ENCODE measurements at regions not wholly inside any gene's neighbourhood (a gene's known extent, or its start where the extent isn't known, plus 50 kb on each side); places are given as distances from the start of the nearest gene placed in this dataset.
A peak's percentile ranks its signal among the peaks of the same experiment; 100 is the strongest.

DNA sequence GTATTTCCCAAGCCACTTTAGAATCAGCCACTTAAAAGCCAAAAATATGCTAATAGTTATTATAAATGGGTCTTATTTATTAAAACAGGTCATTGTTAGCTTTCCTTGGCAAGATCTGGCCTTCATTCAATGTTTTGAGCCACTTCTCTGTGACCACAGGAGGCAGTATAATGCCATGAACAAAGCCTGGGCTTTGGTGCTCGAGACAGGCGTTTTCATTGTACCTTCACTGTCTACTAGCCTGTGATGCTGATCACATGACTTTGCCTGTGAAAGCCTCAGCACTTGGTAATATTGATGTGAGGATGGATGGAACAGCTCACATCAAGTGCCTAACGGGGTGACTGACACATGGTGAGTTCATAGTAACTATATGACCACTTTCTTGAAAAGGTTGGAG, 217.0 kb downstream of the RWDD3 start:
- TF ChIP-seq, protein P1, sequence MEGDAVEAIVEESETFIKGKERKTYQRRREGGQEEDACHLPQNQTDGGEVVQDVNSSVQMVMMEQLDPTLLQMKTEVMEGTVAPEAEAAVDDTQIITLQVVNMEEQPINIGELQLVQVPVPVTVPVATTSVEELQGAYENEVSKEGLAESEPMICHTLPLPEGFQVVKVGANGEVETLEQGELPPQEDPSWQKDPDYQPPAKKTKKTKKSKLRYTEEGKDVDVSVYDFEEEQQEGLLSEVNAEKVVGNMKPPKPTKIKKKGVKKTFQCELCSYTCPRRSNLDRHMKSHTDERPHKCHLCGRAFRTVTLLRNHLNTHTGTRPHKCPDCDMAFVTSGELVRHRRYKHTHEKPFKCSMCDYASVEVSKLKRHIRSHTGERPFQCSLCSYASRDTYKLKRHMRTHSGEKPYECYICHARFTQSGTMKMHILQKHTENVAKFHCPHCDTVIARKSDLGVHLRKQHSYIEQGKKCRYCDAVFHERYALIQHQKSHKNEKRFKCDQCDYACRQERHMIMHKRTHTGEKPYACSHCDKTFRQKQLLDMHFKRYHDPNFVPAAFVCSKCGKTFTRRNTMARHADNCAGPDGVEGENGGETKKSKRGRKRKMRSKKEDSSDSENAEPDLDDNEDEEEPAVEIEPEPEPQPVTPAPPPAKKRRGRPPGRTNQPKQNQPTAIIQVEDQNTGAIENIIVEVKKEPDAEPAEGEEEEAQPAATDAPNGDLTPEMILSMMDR (conservative IDR thresholded peaks at IDR 0.05; ENCODE audit: low read length) = 0 out of 2 replicates have a peak, but pooled peaks have one; percentile 18
- TF ChIP-seq EZH2phosphoT487 (IDR thresholded peaks at IDR 0.05; ENCODE audit: borderline replicate concordance) = no peak
